ENCODE measurements at regions not wholly inside any gene's neighbourhood (a gene's known extent, or its start where the extent isn't known, plus 50 kb on each side); places are given as distances from the start of the nearest gene placed in this dataset.

- no peak for TF ChIP-seq FOXA1 (IDR thresholded peaks at IDR 0.05)
- no peak for TF ChIP-seq ELF4 (IDR thresholded peaks at IDR 0.05)
- no peak for TF ChIP-seq SUZ12 (IDR thresholded peaks at IDR 0.05)
- TF ChIP-seq SP1 (IDR thresholded peaks at IDR 0.05): no peak
- TF ChIP-seq NFRKB (IDR thresholded peaks at IDR 0.05): no peak
- TF ChIP-seq HDGF (IDR thresholded peaks at IDR 0.05; ENCODE audit: borderline replicate concordance): no peak
Measured at GRCh38 chr11:37203006-37203405, 605.0 kb upstream of the RAG2 start.
